NCI-H82 treated with DMSO at 0.1 percent for 48 hours (cell line): ENCODE measurements at regions not wholly inside any gene's neighbourhood (a gene's known extent, or its start where the extent isn't known, plus 50 kb on each side); places are given as distances from the start of the nearest gene placed in this dataset.
A peak's percentile ranks its signal among the peaks of the same experiment; 100 is the strongest.
"Not testable (repeated sequence)": the region's sequence is repeated elsewhere in the genome, so short reads cannot be mapped to it uniquely, and the experiment has no call there.

Source experiments
- DNase-seq: peaks from one replicate; lab custom pipeline; 2025; ENCODE audit not compliant: unreplicated experiment; lab: John Stamatoyannopoulos, UW

DNA sequence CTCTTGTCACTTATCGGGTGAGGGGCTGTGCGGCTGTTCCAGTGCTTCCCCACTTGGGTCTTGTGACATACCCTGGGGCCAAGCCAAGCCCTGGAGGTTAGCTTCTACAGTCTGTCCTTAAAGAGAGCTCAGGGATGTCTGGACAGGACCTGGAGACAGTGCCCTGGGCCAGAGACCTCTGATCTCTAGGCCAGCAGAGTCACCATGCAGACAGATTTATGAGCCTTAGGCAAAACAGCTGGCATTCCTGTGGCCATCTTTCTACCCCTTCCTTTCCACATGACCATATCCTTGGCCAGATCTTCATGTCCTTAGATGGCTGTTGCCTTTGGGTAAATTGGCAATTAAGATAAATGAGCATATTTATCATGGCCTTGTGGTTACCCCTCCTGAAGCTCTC is 678.6 kb downstream of the MAFB start:
- no peak for DNase-seq

DNA sequence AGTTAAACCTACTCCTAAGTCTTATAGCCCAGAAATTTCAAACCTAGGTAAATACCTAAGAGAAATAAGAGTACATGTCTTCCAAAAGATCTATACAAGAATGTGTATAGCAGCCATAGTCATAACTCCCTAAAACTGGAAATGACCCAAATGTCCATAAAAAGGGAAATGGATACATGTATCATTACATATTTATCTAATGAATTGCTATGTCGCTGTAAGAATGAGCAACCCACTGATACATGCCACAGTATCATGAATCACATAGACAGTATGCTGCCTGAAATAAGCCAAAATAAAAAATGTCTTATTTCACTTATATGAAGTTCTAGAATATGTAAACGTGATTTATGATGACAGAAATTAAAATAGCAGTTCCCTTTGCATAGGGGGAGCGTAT is 679.5 kb downstream of the MAFB start:
- no peak for DNase-seq

DNA sequence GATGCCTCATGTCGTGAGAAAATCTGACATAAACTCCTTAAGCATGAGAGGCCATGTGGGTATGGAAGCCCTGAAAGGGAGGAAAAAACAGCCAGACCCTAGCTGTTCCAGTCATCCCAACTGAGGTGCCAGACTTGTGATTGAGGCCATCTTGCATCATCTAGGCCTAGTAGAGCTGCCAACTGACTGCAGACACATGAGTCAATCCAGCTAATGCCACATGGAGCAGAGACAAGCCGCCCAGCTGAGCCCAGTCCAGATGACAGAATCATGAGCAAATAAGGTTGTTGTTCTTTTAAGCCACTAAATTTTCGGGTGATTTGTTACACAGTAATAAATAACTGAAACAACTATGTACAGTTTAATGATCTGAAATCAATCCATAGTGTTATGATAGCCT is 680.9 kb downstream of the MAFB start:
- DNase-seq, result no peak

DNA sequence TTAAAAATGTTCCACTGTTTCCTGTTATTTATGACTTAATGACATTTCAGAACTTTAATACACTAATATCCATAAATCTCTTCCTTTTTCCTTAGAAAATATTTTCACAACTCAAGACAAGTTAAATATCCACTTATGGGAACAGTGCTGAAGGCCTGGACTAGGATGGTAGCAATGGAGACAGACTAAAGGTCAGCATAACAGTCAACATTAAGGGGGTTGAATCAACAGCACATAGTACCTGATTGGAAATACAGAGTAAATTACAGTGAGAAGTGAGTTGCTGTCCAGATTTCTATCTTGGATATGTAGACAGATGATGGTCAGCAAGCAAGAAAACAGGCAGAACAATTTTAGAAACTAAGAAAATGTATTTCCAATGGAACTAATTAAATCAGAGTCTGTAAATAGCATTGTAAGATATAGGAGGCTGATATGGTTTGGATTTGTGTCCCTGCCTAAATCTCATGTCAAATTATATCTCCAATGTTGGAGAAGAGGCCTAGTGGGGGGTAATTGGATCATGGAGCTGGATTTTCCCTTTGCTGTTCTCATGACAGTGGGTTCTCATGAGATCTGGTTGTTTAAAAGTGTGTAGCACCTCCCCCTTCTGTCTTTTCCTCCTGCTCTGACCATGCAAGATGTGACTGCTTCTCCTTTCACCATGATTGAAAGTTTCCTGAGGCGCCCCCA is 682.7 kb downstream of the MAFB start:
- DNase-seq, result peak; percentile 73

DNA sequence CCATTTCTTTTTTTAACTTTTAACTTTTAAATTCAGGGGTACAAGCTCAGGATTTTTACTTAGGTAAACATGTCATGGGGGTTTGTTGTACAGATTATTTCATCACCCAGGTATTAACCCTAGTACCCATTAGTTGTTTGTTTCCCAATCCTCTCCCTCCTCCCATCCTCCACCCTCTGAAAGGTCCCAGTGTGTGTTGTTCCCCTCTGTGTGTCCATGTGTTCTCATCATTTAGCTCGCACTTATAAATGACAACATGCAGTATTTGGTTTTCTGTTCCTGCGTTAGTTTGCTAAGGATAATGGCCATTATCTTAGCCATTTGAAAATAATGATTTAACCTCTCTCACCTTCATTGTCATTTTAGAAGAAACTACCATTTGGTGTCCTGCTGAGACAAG is 684.9 kb downstream of the MAFB start:
- not testable (repeated sequence) for DNase-seq

DNA sequence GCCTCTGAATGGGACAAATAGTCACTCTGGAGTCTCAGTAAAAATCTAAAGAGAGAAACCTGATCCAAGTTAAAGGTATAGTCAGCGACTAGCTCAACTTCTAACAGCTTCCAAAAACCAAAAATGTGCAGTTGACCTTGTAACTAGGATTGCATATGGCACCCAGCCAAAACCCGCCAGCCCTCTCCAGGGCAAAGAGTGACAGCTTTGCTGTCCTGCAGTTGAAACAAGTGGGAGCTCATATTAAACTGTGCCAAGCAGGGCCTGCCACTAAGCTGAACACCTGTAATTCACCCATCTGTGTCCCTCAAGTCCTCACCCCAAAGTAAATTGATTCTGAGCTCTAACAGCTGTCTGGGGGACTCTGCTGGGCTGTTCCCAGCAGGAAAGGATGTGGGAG is 695.3 kb downstream of the MAFB start:
- no peak for DNase-seq

DNA sequence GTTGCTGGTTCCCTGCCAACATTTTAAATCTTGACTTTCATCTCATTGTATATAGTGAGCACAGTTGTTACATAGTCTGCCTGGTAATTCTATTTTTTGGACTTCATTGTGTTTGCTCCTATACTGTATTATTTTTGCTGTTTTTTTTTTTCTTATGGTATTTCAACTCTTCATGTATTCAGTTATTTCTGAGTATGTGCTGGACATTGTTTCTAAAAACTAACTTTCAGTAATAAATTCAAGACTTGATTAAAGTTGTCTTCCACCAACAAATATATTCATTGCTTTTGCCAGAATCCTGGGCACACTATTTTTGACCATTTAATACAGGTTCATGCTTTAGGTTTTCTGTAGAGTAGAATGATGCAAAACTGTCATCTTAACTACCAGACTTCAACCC is 698.3 kb downstream of the MAFB start:
- no peak for DNase-seq

DNA sequence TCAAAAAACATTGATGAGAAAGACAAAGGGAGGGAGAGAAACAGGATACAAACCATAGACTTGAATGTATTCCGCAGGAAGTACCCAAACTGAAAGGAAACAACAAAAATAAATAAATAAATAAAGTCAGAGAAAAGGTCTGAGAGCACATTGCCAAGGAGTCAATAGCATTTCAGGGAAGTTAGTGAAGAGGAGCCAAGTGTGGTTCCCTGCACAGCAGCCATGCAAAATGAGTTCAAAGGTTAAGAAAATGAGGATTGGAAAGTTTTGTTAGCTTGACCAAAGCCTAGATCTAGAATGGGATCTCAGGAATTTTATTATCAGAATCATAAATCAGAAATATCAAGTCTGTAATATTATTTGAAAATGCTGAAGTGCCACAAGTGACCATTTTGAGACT is 700.0 kb downstream of the MAFB start:
- no peak for DNase-seq

DNA sequence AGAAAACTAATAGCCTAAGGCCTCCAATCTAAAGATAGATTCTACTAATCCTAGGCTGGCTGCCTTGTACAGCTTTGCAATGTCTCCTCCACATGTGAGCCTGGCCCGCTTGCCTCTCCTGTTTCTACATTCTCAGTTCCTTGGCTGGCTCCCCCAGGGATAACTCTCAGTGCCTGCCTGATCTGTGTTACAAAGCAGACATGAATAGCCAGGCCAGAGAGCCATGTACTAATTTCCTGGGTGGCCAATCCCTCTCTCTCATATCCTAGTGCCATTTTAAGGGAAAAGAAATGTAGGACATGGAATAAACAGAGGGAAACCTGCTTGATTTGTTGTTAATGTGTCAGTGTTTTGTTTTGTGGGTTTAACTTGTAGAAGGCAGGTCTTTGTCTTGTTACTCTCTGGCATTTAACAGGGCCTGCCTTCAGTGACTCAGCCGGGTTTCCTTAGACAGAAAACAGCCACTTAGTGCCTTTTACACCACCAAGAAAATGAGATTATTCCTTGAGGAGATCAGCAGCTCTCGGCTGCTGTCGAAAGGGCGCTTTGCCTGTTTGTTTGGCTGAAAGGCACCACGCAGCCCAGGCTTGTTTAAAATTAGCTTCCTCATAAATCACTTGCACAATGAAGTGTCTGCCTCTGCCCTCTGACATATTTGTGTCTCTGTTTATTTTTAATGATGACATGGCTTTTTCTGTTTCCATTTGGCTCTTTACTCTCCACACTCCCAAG is 702.7 kb downstream of the MAFB start:
- peak; percentile 90 for DNase-seq

DNA sequence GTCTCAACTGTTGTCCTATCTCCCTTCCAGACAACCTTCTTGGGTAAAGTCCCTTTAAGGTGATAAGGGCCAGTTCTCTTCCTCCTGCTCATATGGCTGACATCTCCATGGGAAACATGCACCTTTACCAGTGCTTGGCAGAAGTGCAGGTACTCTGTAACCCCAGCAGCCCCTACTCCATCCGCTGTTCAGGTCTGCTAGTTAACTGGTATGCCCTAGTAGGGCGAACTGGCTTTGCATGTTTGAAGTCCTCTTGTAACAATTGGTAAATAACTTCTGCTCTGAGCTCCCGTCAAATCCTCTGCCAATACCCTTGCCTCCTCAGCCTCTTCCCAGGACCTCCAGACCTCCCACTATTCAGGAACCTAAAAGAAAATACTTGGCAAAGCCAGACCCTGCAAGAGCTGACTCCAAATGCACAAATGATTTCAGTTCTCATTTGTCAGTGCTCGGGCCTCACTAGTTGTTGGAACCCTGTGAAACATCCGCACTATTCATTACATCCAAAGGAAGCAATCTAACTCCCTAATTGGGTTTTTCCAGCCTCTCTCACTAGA is 703.7 kb downstream of the MAFB start:
- no peak for DNase-seq

DNA sequence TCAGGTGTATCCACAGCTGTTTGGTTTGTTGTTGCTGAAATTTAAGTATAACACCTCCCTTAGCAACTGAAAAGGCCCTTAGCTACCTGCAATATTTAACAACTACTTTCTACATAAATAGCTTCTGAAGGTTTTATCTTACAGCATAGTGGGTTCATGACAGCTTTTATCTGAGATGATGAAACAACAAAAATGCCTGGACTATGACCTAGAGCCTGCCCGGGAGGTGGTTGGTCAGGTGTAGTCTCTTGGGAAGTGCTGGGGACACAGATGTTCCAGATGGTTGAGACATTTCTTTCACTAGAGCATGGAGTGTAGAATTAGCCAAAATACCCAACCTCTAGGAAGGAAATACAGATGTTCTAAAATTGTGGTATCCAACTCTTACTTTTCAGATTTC is 705.4 kb downstream of the MAFB start:
- no peak for DNase-seq

DNA sequence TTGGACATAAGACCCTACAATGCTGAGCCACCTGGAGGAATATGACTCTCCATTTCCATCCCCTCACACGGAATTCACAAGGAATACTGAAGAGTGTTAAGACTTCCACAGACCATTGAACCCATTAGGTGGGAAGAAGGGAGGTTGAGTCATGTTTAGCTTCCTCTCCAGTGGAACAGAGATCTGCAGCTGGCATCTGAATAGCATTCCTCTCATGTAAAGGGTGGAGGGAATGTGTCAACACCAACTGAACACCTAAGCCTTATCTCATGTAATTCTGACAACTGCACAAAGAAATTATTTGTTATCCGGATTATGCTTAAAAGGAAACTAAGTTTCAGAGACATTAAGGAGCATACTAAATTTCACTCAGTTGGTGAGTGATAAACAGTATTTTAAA is 705.9 kb downstream of the MAFB start:
- no peak for DNase-seq

DNA sequence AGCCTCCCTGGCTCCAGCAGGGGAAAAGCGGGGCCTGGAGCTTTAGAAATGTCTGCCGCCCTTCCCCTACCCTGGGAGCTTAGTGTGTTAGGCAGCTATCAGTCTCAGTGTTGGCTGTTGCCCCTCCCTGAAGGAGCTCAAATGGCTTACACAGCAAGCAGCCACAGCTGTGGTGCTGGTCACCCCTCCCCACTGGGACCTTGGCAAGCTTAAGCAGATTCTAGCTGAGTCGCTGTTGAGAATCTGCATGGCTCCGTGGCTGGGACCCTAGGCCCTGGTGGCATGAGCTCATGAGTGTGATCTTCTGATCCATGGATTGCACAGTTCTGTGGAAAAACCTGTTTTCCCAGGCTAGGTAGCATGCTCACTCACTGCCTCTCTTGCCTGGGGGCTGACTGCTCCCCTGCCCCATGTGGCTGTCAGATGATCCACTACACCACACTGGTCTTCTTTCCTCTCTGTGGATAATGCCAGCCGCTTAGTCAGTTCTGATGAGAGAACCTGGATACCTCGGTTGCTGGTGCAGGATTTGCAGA is 714.0 kb downstream of the MAFB start:
- DNase-seq, result peak; percentile 6

DNA sequence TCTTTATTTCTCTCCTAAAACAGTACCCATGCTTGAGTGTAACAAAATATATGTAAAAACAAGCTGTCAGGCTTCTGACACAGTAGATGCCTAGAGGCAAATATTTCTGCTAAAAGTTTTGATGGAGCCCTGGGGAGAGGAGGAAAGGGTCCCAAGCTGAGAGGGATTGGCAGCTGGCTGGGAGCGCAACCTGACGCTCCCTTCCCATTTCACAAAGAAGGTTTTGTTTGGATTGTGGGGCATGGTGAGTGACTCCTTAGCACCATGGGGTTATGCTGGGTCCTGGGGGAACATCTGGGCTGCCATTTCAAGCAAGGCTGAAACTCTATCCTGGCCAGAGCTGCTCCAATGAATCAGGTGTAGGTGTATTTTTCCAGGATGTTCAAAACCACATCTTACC is 720.5 kb downstream of the MAFB start:
- DNase-seq, result no peak

DNA sequence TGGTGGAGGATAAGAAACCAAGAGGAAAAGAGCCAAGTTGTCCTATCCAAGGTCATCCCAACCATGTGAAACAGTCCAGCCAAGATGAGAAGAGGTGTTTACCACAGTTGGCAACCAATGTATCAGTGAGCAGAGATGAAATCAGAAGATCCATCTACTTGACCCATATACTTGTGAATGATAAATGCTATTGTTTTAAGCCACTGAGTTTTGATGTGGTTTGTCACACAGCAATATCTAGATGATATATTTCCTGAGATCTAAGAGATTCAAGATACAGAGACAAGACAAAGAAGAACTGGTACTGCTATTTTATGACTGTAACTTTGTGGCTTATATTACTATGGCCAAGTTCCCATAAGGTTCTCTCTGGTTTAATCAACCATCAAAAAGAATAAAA is 721.2 kb downstream of the MAFB start:
- no peak for DNase-seq

DNA sequence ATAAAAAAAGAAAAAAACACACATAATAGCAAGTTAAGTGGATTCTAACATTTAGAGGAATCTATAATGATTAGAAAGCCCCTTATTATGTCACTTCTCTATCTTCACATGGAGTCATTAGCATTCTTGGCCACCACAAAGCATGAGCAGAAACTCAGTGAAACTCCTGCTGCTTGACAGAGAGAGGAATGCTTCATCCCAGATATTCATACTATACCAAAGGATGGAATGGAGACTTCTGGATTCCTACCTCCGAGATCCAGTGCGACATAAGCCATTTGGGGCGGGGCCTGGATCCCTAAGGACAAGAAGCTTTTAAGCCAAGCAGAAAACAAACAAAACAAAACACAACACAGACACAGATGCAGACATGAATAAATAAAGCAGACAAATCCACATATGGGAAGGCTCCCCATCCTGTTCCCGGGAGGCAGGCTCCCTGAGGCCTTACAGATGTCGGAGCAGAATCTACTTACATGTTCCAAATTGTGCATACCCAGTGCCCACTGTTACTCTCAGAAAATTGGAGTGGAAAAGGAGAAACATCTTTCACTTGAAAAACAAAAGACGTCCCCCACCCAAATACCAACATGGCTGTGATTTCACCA is 727.3 kb downstream of the MAFB start:
- DNase-seq, result no peak

DNA sequence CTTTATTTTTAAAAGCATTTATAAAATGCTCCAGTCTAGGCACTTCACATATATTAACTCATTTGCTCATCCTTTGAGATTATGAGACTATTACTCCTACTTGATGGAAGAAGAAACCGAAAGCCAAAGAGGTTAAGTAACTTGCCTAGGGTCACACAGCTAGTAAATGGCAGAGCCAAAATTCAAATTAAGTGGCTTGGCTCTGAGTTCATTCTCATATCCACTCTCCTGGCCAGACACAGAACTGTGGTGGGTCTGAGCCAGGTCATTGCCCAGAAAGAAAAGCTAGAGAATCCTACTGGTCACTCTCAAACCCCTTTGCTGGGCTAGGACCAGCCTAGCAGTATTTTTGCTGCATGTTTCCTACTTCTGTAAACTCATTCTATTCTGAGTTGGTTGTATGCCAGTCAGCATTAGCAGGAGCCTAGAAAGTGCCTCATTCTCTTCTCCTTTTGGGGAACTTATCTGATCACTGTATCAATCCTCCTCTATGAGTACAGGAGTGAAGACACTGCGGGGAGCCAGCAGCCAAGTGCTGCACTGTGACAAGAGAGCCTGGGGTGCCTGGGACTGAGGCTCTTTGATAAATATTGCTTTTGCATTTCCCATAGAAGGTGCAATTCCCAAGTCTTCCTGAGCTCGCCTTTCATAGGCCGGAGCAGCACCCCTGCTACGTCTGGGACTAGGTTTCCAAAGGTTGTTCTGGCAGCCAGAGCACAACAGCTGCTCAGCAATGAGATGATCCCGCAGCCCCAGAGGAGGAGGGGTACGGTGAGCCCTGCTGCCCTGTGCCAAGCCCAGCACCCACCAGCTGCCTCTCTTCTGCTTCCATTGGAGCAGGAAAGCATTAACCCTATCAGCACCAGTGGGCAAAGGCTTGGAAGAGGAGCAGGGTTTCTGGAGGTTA is 728.3 kb downstream of the MAFB start:
- peak; percentile 36 for DNase-seq

DNA sequence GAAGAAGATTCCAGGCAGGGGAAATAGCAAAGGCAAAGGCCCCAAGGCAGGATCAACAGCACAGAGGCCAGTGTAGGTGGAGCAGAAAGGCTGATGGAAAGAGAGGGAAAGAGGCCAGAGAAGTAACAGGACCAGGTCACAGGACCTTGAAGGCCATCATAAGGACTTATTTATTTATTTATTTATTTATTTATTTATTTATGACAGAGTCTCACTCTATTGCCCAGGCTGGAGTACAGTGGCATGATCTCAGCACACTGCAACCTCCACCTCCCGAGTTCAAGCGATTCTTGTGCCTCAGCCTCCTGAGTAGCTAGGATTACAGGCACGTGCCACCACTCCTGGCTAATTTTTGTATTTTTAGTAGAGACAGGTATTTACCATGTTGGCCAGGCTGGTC is 731.1 kb downstream of the MAFB start:
- DNase-seq, result not testable (repeated sequence)

DNA sequence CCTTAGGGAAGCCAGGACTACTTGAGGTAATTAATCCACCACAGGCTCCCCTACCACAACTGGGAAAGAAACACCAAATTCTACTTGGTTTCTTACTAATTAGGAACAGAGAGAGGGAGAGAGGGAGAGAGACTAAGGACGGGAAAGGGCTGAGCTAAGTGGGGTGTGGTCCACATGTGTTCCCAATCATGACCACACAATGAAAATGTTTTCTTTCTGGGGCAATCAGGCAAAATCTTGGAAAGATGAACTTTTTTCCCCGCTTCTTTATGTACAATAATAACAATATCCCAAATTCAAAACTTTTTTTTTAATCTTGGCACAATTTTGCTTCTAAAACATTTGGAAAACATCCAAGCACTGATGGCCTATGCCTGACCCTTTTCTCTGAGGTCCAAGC is 734.4 kb downstream of the MAFB start:
- DNase-seq, result no peak

DNA sequence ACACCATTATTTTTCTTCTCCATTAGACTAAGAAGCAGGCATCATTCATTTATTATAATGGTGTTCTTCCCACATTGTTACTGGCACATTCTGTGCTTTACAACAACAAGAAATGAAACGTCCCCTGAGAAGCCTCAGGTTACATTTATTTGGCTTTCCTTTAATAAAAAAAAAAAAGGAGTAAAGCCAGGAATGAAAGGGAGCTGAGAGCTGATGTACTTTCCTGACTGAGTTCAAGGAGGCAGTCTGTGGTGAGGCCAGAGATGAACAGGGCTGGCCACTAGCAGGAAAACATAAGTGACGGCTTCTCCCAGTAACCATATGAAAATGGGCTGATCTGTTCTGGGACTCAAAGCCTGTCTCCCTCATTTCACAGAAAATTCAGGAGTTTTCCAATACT is 742.1 kb downstream of the MAFB start:
- DNase-seq, result no peak
